ENCODE measurements at regions not wholly inside any gene's neighbourhood (a gene's known extent, or its start where the extent isn't known, plus 50 kb on each side); places are given as distances from the start of the nearest gene placed in this dataset.

DNA sequence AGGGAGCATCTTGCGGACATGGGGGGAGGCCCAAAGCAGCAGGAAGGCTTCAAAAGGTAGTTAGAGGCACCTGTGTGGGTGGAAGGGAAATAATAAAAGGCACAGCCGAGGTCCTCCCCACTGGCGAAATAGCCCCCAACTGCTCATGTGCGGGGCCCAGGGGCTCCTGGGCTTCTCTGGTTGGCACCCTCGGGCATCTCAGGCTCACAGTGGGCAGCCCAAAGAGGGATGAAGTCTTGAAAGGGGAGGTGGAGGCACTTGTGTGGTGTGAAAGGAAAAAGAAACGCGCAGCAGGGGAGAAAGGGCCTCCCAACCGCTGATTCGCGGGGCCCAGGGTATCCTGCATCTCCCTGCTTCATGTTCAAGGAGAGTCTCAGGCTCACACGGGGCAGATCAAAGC is 579.4 kb downstream of the ALG10 start:
- TF ChIP-seq, protein P1, sequence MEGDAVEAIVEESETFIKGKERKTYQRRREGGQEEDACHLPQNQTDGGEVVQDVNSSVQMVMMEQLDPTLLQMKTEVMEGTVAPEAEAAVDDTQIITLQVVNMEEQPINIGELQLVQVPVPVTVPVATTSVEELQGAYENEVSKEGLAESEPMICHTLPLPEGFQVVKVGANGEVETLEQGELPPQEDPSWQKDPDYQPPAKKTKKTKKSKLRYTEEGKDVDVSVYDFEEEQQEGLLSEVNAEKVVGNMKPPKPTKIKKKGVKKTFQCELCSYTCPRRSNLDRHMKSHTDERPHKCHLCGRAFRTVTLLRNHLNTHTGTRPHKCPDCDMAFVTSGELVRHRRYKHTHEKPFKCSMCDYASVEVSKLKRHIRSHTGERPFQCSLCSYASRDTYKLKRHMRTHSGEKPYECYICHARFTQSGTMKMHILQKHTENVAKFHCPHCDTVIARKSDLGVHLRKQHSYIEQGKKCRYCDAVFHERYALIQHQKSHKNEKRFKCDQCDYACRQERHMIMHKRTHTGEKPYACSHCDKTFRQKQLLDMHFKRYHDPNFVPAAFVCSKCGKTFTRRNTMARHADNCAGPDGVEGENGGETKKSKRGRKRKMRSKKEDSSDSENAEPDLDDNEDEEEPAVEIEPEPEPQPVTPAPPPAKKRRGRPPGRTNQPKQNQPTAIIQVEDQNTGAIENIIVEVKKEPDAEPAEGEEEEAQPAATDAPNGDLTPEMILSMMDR (IDR thresholded peaks at IDR 0.05): no peak
- no peak for TF ChIP-seq ZFX (IDR thresholded peaks at IDR 0.05; ENCODE audit: borderline replicate concordance)
